Activated CD8-positive, alpha-beta memory T cell treated with anti-CD3 and anti-CD28 coated beads, Interleukin-2, amount 10 ng/mL, durations not matched to agents 7 days and 5 days (primary cell): ENCODE measurements at regions not wholly inside any gene's neighbourhood (a gene's known extent, or its start where the extent isn't known, plus 50 kb on each side); places are given as distances from the start of the nearest gene placed in this dataset.
"Not testable (repeated sequence)": the region's sequence is repeated elsewhere in the genome, so short reads cannot be mapped to it uniquely, and the experiment has no call there.

Source experiments
- ATAC-seq: fragments of 150-1000 bp; cut with Tn5 transposase; one replicate; pipeline ENCODE4 v1.10.0; 2021; ENCODE audit warnings: moderate library complexity
- CTCF ChIA-PET: fragments of 350-600 bp; sonication (Branson Sonifier 250); formaldehyde crosslinking; loops from one replicate; lab custom pipeline; 2021; ENCODE audit warnings: antibody characterized with exemption; lab: Charles Lee
- DNase-seq: peaks from one replicate; pipeline ENCODE4 v3.0.0-alpha.2; 2020
- H3K27ac Mint-ChIP-seq: one replicate; pipeline ENCODE4 v1.8.0; 2021; ENCODE audit warnings: mild to moderate bottlenecking, mixed read lengths
- H3K27me3 Mint-ChIP-seq: one replicate; pipeline ENCODE4 v1.8.0; 2021; ENCODE audit warnings: mixed read lengths
- H3K36me3 Mint-ChIP-seq: one replicate; pipeline ENCODE4 v1.8.0; 2021; ENCODE audit warnings: mild to moderate bottlenecking, mixed read lengths
- H3K4me1 Mint-ChIP-seq: one replicate; pipeline ENCODE4 v1.8.0; 2021; ENCODE audit warnings: mixed read lengths
- H3K4me3 Mint-ChIP-seq: one replicate; pipeline ENCODE4 v1.8.0; 2021; ENCODE audit warnings: mild to moderate bottlenecking, moderate library complexity, mixed read lengths
- H3K9me3 Mint-ChIP-seq: one replicate; pipeline ENCODE4 v1.8.0; 2022; ENCODE audit warnings: low read depth, mixed read lengths

GRCh38 chr16:65827231-65827630 lies 539.3 kb upstream of the CDH5 start:
- ATAC-seq = no peak
- Mint-ChIP-seq H3K4me3 (no peak overlapping the region), H3K4me1 (no peaks in the 10 kb centered on the region), H3K36me3 (no peaks in the 10 kb centered on the region), H3K27me3 (no peaks in the 10 kb centered on the region), H3K9me3 (peaks cover 4% of the 10 kb centered on the region), H3K27ac (no peak overlapping the region)
- CTCF ChIA-PET = no interaction called here
- DNase-seq = no peak

- Mint-ChIP-seq H3K27me3 (no peaks in the 10 kb centered on the region), H3K9me3 (peaks cover 4% of the 10 kb centered on the region), H3K36me3 (no peaks in the 10 kb centered on the region), H3K27ac (no peak overlapping the region), H3K4me3 (no peak overlapping the region), H3K4me1 (no peaks in the 10 kb centered on the region)
- DNase-seq = no peak
- no peak for ATAC-seq
- CTCF ChIA-PET = no interaction called here
Observed at GRCh38 chr16:65825191-65825856, 541.2 kb upstream of the CDH5 start.

GRCh38 chr16:65822148-65822547 lies 544.3 kb upstream of the CDH5 start:
- no peak for DNase-seq
- ATAC-seq = no peak
- Mint-ChIP-seq H3K4me1 (no peaks in the 10 kb centered on the region), H3K9me3 (no peaks in the 10 kb centered on the region), H3K27ac (no peak overlapping the region), H3K4me3 (no peak overlapping the region), H3K36me3 (no peaks in the 10 kb centered on the region), H3K27me3 (no peaks in the 10 kb centered on the region)
- CTCF ChIA-PET = no interaction called here

DNA sequence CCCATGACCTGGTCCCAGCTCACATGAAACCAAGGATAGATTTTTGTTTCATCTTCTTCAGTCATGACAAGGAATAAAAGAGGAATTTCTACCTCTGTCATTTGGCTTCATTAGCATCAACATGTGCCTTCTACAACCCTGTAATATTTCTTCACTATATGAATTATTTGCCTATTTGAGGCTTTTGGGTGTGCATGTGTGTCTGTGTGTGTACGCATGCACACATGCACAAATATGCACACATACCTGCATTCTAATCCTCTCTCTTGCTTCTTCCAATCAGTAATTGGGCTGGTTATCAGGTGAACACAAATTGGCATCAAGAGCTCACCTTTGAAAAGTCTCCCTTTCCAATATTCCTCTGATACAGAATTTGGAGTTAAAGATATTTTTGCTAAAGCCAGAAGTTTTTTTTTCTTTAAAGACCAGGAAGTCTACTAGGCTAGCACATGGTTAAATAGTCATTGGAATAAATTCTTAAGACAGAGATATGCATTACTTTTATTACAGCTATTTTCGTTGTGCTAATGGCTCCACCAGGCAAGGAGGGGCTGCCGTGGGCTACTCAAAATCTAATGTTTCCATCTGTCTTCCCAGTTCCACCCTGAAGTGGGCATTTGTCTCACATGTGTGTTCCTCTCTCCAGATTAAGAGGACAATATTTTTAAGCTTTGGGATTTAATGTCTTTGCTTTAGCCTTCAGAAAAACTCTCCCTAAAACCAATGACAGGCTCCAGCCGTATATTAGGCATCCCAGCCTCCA lies 547.2 kb upstream of the CDH5 start:
- no peaks in the 10 kb centered on the region for H3K27me3 Mint-ChIP-seq
- DNase-seq = no peak
- H3K36me3 Mint-ChIP-seq = no peaks in the 10 kb centered on the region
- CTCF ChIA-PET = no interaction called here
- H3K4me3 Mint-ChIP-seq = no peak overlapping the region
- H3K9me3 Mint-ChIP-seq = no peaks in the 10 kb centered on the region
- no peaks in the 10 kb centered on the region for H3K4me1 Mint-ChIP-seq
- no peak overlapping the region for H3K27ac Mint-ChIP-seq
- ATAC-seq = no peak

GRCh38 chr16:65817799-65818198 lies 548.7 kb upstream of the CDH5 start:
- CTCF ChIA-PET = no interaction called here
- ATAC-seq = no peak
- Mint-ChIP-seq H3K27me3 (no peaks in the 10 kb centered on the region), H3K27ac (no peak overlapping the region), H3K4me3 (no peak overlapping the region), H3K9me3 (no peaks in the 10 kb centered on the region), H3K36me3 (no peaks in the 10 kb centered on the region), H3K4me1 (no peaks in the 10 kb centered on the region)
- DNase-seq = no peak

- H3K4me3 Mint-ChIP-seq = no peak overlapping the region
- no peak overlapping the region for H3K27ac Mint-ChIP-seq
- no peaks in the 10 kb centered on the region for H3K27me3 Mint-ChIP-seq
- no peak for ATAC-seq
- CTCF ChIA-PET = no interaction called here
- DNase-seq = no peak
- no peaks in the 10 kb centered on the region for H3K9me3 Mint-ChIP-seq
- no peaks in the 10 kb centered on the region for H3K36me3 Mint-ChIP-seq
- no peaks in the 10 kb centered on the region for H3K4me1 Mint-ChIP-seq
Observed at GRCh38 chr16:65817066-65817465, 549.4 kb upstream of the CDH5 start.

DNA sequence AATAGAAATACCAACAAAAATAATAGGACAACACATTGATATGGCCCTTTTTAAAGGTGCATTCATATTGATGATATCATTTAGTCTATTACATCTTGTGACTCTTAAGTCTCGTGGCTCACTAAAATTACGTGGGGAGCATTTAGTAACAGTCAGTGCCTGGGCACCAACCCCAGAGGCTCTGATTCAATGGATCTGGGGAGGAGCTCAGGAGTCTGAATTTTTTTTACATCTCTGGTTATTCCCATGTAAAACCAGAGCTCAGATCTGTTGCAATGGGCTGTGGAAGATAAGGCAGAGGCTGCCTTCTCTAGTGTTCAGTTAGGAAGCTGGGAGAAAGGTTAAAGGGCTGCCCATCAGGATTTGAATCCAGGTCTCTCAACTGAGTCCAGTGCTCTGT lies 549.9 kb upstream of the CDH5 start:
- ATAC-seq = no peak

GRCh38 chr16:65815707-65816106 lies 550.8 kb upstream of the CDH5 start:
- ATAC-seq = no peak
- CTCF ChIA-PET = interaction anchor here (0.7 kb wide), 1 partner anchor 351 kb away, joined by 3 read pairs; no protein-coding TSS in a partner anchor
- no peaks in the 10 kb centered on the region for H3K36me3 Mint-ChIP-seq
- DNase-seq = no peak
- no peaks in the 10 kb centered on the region for H3K4me1 Mint-ChIP-seq
- no peak overlapping the region for H3K27ac Mint-ChIP-seq
- no peak overlapping the region for H3K4me3 Mint-ChIP-seq
- no peaks in the 10 kb centered on the region for H3K27me3 Mint-ChIP-seq
- no peaks in the 10 kb centered on the region for H3K9me3 Mint-ChIP-seq

More for the DNA sequence above, 549.9 kb upstream of the CDH5 start:
- Mint-ChIP-seq H3K36me3 (no peaks in the 10 kb centered on the region), H3K4me3 (no peak overlapping the region), H3K4me1 (no peaks in the 10 kb centered on the region), H3K27me3 (no peaks in the 10 kb centered on the region), H3K9me3 (no peaks in the 10 kb centered on the region), H3K27ac (no peak overlapping the region)
- no peak for DNase-seq
- CTCF ChIA-PET = no interaction called here

DNA sequence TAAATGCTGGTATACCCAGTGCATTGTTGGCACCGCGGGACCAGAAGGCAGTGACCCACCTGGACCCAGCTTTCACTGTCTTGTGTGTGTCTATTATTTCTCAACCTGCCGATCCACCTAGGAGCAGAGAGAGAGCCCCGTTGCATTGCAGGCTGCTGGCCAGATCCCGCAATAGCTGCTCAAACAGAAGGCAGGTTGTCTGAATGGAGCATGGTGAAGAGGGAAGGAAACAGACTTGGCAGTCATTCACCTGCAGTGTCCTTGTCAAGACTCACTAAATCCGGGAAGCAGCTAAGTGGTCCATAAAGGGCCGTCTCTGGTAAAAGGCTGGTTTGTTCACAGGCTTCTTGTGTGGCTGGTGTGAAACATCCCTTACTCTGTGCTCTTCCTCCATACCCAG lies 552.6 kb upstream of the CDH5 start:
- CTCF ChIA-PET, H3K36me3 Mint-ChIP-seq, H3K27ac Mint-ChIP-seq, DNase-seq, H3K27me3 Mint-ChIP-seq, ATAC-seq, H3K9me3 Mint-ChIP-seq, H3K4me1 Mint-ChIP-seq, H3K4me3 Mint-ChIP-seq: not testable (repeated sequence)

DNA sequence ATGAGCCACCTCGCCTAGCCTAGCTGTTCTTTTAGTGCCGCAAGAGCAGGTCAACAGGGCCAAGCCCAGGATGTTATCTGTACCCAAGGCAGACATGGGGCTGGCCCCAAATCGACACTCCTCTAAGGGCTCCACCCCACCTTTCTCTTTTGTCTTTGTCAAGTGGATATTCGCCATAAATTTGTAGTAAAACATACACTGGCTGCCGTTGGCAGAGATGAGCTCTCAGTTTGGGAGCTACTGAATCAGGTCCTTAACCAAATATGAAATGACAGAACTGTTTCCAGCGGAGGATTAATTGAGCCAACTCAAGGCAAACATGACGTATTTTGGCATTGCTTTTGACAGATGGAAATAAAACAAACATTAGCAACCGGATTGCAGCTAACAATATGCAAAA lies 556.9 kb upstream of the CDH5 start:
- Mint-ChIP-seq H3K4me3 (no peak overlapping the region), H3K4me1 (no peaks in the 10 kb centered on the region), H3K9me3 (no peaks in the 10 kb centered on the region), H3K27ac (no peak overlapping the region), H3K27me3 (no peaks in the 10 kb centered on the region), H3K36me3 (no peaks in the 10 kb centered on the region)
- DNase-seq (no peak), ATAC-seq (no peak)
- CTCF ChIA-PET = no interaction called here

- H3K36me3 Mint-ChIP-seq = no peaks in the 10 kb centered on the region
- no peak overlapping the region for H3K27ac Mint-ChIP-seq
- ATAC-seq (no peak), DNase-seq (no peak)
- no peaks in the 10 kb centered on the region for H3K4me1 Mint-ChIP-seq
- H3K27me3 Mint-ChIP-seq = no peaks in the 10 kb centered on the region
- H3K4me3 Mint-ChIP-seq = no peak overlapping the region
- no peaks in the 10 kb centered on the region for H3K9me3 Mint-ChIP-seq
- CTCF ChIA-PET = no interaction called here
Observed at GRCh38 chr16:65808790-65809189, 557.7 kb upstream of the CDH5 start.

- H3K27ac Mint-ChIP-seq = no peak overlapping the region
- H3K4me1 Mint-ChIP-seq = no peaks in the 10 kb centered on the region
- H3K27me3 Mint-ChIP-seq = no peaks in the 10 kb centered on the region
- H3K4me3 Mint-ChIP-seq = no peak overlapping the region
- no peaks in the 10 kb centered on the region for H3K9me3 Mint-ChIP-seq
- CTCF ChIA-PET = no interaction called here
- no peaks in the 10 kb centered on the region for H3K36me3 Mint-ChIP-seq
- ATAC-seq = no peak
- no peak for DNase-seq
Observed at GRCh38 chr16:65807858-65808257, 558.6 kb upstream of the CDH5 start.

DNA sequence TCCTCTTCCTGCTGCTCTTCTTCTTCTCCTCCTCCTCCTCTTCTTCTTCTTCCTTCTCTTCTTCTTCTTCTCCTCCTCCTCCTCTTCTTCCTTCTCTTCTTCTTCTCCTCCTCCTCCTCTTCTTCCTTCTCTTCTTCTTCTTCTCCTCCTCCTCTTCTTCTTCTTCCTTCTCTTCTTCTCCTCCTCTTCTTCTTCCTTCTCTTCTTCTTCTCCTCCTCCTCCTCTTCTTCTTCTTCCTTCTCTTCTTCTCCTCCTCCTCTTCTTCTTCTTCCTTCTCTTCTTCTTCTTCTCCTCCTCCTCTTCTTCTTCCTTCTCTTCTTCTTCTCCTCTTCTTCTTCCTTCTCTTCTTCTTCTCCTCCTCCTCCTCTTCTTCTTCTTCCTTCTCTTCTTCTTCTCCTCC lies 560.8 kb upstream of the CDH5 start:
- H3K4me3 Mint-ChIP-seq, H3K27me3 Mint-ChIP-seq, CTCF ChIA-PET, ATAC-seq, H3K36me3 Mint-ChIP-seq, DNase-seq, H3K27ac Mint-ChIP-seq, H3K9me3 Mint-ChIP-seq, H3K4me1 Mint-ChIP-seq: not testable (repeated sequence)

DNA sequence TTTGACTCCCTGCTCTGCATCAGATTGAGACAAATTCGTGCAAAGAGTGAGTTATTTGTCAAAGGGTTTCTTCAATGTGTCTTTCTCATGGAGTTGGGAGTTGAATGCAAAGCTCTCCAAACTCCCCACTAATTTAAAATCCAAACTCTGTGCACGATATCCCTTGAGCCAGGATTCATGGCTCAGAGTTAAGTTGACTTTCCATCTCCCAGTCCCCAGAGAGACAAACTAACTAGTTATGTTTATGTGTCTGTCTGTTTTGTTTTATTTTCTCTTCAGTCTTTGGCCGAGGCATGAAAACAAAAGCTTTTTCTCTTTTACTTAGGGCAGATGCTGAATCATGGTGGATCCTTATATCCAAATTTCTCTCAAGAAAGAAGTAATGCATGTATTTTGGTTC lies 570.0 kb upstream of the CDH5 start:
- no peak overlapping the region for H3K27ac Mint-ChIP-seq
- no peak overlapping the region for H3K4me3 Mint-ChIP-seq
- no peaks in the 10 kb centered on the region for H3K27me3 Mint-ChIP-seq
- H3K36me3 Mint-ChIP-seq = no peaks in the 10 kb centered on the region
- no peak for DNase-seq
- no peaks in the 10 kb centered on the region for H3K9me3 Mint-ChIP-seq
- no peaks in the 10 kb centered on the region for H3K4me1 Mint-ChIP-seq
- no peak for ATAC-seq
- CTCF ChIA-PET = no interaction called here
